Transverse colon (tissue), 4 donors: ENCODE measurements at regions not wholly inside any gene's neighbourhood (a gene's known extent, or its start where the extent isn't known, plus 50 kb on each side); places are given as distances from the start of the nearest gene placed in this dataset.

Source experiments
- DNase-seq: peaks from one replicate; pipeline ENCODE4 v3.0.0-alpha.2; 2019
- H3K27ac ChIP-seq, 4 donors: fragments of 200-600 bp; sonication (generic); 2 replicates each; pipeline ENCODE4 v1.5.1; 2016 to 2018; ENCODE audit warnings: inconsistent platforms in 4 of 4
- H3K27me3 ChIP-seq: fragments of 200-600 bp; sonication (generic); 2 replicates; pipeline ENCODE4 v1.5.1; 2017; ENCODE audit warnings: inconsistent platforms
- H3K36me3 ChIP-seq, 4 donors: fragments of 200-600 bp; sonication (generic); 2 replicates each; pipeline ENCODE4 v1.5.1; 2017 to 2019; ENCODE audit warnings: inconsistent platforms in 4 of 4
- H3K4me1 ChIP-seq, 4 donors: fragments of 200-600 bp; sonication (generic); 2 replicates each; pipeline ENCODE4 v1.5.1; 2017 to 2020; ENCODE audit warnings: inconsistent platforms in 4 of 4
- H3K4me3 ChIP-seq, 4 donors: fragments of 200-600 bp; sonication (generic); 1 replicate in 1 of 4; 2 replicates in 3 of 4; pipeline versions ENCODE4 v1.5.1 to v1.6.1; 2017 to 2019; ENCODE audit warnings: inconsistent platforms in 4 of 4
- H3K9me3 ChIP-seq, 2 donors: fragments of 200-600 bp; sonication (generic); 2 replicates each; pipeline ENCODE4 v1.5.1; 2017 to 2019; ENCODE audit warnings: inconsistent platforms in 2 of 2
- EP300 ChIP-seq: sonication (generic); formaldehyde crosslinking; IDR thresholded peaks from one replicate; pipeline ENCODE4 v1.6.1; 2017; ENCODE audit warnings: antibody characterized with exemption, low read depth
- POLR2A ChIP-seq: fragments of 450-650 bp; IDR thresholded peaks from one replicate; pipeline ENCODE4 v1.6.1; 2016; ENCODE audit warnings: antibody characterized with exemption, mild to moderate bottlenecking, moderate library complexity
- POLR2AphosphoS5 ChIP-seq, 3 donors: sonication (generic); formaldehyde crosslinking; IDR thresholded peaks; one replicate each; pipeline ENCODE4 v1.6.1; 2016; ENCODE audit warnings: antibody characterized with exemption in 3 of 3
- WGBS, 2 donors: methylation state at CpG; one replicate each; pipeline ENCODE4 v1.1.5; 2018; ENCODE audit warnings: low coverage in 1 of 2; 5-methylcytosine and 5-hydroxymethylcytosine counted together
- in situ Hi-C, 4 donors: fragments of 200-750 bp; cut with MboI; loops; one replicate each; pipeline versions ENCODE4 v1.15.0 to v1.15.1; 2017; ENCODE audit warnings: low sequenced_read_pairs in 3 of 4, low pct_ligation_motif_present in 1 of 4, low pct_unique_long_range_greater_than_20kb in 1 of 4
- intact Hi-C: fragments of 100-400 bp; cut with DNase I; formaldehyde crosslinking; loops from one replicate; pipeline ENCODE4 v1.15.1; 2023; ENCODE audit warnings: low total_unique reads
- TF ChIP-seq, protein P1 (sequence below), 5 experiments: fragments of 200-600 bp in 3 of 5; fragments of 450-650 bp in 2 of 5; sonication (generic) in 3 of 5; IDR thresholded peaks; 1 replicate in 2 of 5; 2 replicates in 3 of 5; pipeline ENCODE4 v1.5.1; 2016 to 2017; ENCODE audit warnings: antibody characterized with exemption in 5 of 5, inconsistent platforms in 3 of 5, mild to moderate bottlenecking in 2 of 5, moderate library complexity in 1 of 5

DNA sequence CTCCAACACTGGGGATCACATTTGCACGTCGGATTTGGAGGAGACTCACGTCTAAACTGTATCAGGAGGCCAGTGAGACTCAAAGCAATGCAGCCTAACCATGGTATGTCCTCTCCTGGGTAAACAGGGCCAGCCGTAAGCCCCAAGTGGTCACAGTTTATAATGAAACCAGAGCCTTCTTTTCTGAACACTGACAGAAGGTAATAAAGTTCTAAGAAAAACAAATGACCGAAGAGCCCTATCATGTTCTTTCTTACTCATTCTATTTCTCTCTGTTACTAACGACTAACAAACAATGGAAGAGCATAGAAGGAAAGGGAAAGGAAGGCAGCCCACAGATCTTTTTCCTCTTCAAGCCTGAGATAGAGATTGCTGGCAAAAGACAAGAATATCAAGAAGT lies 796.8 kb upstream of the SOX11 start:
- no peak for DNase-seq
- in situ Hi-C loops (no loop called here), intact Hi-C loops (no loop called here)
- TF ChIP-seq, protein P1, sequence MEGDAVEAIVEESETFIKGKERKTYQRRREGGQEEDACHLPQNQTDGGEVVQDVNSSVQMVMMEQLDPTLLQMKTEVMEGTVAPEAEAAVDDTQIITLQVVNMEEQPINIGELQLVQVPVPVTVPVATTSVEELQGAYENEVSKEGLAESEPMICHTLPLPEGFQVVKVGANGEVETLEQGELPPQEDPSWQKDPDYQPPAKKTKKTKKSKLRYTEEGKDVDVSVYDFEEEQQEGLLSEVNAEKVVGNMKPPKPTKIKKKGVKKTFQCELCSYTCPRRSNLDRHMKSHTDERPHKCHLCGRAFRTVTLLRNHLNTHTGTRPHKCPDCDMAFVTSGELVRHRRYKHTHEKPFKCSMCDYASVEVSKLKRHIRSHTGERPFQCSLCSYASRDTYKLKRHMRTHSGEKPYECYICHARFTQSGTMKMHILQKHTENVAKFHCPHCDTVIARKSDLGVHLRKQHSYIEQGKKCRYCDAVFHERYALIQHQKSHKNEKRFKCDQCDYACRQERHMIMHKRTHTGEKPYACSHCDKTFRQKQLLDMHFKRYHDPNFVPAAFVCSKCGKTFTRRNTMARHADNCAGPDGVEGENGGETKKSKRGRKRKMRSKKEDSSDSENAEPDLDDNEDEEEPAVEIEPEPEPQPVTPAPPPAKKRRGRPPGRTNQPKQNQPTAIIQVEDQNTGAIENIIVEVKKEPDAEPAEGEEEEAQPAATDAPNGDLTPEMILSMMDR (IDR thresholded peaks at IDR 0.05), result no peak
- no peak for TF ChIP-seq POLR2AphosphoS5 (IDR thresholded peaks at IDR 0.05)
- no peak for TF ChIP-seq POLR2A
- no peak for TF ChIP-seq EP300
- no peaks in the 10 kb centered on the region for H3K27me3 ChIP-seq
- H3K27ac ChIP-seq, result no peak overlapping the region
- 32 to 46% methylated on average over 3 to 6 of the region's 6 CpGs for WGBS, 2 donors
- H3K9me3 ChIP-seq, result peaks cover 0 to 7% of the 10 kb centered on the region in 2 donors
- no peaks in the 10 kb centered on the region for H3K4me1 ChIP-seq
- H3K36me3 ChIP-seq, result no peaks in the 10 kb centered on the region
- no peak overlapping the region for H3K4me3 ChIP-seq

DNA sequence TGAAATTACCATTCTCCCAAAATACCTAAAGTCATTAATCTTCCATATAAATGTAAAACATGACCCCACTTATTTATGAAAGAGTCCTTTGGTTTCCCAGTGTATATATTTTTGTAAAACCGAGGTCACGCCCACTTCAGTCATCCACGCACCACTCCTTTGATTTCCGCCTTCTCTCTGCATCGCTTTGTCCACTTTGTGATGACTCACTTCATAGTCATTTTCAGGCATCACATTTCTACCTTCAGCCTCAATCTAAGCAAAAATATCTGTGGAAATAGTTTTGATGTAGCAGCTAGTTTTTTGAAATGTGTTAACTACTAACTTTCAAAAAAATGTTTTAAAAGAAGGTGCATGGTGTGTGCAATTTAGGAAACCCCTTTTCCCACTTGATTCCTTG lies 793.5 kb upstream of the SOX11 start:
- H3K4me1 ChIP-seq, result no peaks in the 10 kb centered on the region
- no peaks in the 10 kb centered on the region for H3K27me3 ChIP-seq
- in situ Hi-C loops, result no loop called here
- intact Hi-C loops, result no loop called here
- no peak overlapping the region for H3K4me3 ChIP-seq
- H3K9me3 ChIP-seq, result peaks cover 0 to 4% of the 10 kb centered on the region in 2 donors
- no peaks in the 10 kb centered on the region for H3K36me3 ChIP-seq
- 82 to 86% methylated on average over 5 of the region's 5 CpGs for WGBS, 2 donors
- DNase-seq, result no peak
- no peak overlapping the region for H3K27ac ChIP-seq
- TF ChIP-seq EP300 (no peak), POLR2A (no peak), POLR2AphosphoS5 (IDR thresholded peaks at IDR 0.05) (no peak)
- TF ChIP-seq, protein P1 (IDR thresholded peaks at IDR 0.05), result no peak

DNA sequence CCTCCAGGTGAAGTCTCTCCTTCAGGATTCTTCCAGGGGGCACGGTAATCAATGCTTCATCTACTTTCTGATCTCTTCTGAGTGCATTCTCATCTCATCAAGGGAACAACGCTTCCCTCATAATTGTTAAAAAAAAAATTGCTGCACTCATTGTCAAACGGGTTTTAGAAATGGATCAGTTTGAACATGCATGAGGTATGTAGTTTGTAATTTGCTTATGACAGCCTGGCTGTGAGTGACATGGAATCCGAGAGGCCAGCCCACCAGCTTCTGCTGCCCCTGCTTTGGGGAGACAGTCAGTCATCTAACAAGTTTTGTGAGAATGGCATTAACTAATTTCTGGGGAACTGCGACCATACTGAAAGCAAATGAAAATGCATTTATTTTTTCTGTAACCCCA lies 791.9 kb upstream of the SOX11 start:
- no peaks in the 10 kb centered on the region for H3K27me3 ChIP-seq
- no peak for DNase-seq
- no peaks in the 10 kb centered on the region for H3K4me1 ChIP-seq
- no peak overlapping the region for H3K27ac ChIP-seq
- H3K36me3 ChIP-seq, result no peaks in the 10 kb centered on the region
- peaks cover 0 to 4% of the 10 kb centered on the region in 2 donors for H3K9me3 ChIP-seq
- in situ Hi-C loops (no loop called here), intact Hi-C loops (loop anchor here (10.0 kb wide), 1 partner anchor 235 kb away; no protein-coding TSS in a partner anchor)
- no peak overlapping the region for H3K4me3 ChIP-seq
- TF ChIP-seq, protein P1 (IDR thresholded peaks at IDR 0.05), result no peak
- 71 to 75% methylated on average over 4 to 5 of the region's 5 CpGs for WGBS, 2 donors

DNA sequence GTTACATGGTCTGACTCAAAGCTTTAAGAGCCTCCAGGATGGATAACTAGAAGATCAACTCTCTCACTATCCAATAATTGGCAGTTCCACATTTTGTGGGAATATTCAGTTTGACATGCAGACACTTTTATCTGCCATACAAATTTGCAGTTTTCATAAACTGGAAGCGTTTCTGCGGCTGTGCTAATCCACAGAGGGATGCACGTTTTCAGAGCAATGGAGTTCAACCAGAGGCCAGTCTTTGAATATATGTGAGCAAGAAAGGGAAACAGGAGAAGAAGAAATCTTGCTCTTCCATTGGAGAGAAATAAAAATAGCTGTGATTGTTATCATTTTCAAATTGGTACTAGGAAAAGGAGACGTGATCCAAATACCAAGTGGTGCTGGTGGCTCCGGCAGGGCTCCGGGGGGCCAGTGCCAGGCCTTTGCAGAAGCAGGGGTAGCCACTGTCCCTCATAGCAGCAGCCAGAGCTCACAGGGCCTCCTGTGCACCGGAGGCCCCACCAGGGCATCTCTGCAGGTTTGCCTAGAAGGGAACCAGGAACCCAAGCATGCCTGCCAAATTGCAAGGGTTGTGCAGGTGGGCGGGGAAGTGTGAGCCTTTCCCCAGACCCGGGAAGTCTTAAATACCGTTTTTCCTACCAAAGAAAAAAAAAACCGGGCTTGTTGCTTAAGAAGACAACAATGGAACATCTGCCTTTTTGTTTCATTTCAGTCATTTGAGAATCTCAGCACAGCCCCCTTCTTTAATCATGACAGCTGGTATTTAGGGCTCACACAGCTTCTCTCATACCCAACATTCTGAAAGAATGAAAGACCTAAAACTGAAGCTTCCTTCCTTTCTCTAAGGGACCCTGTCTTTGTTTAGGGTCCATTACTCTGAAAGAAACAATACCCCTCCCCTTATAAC lies 791.1 kb upstream of the SOX11 start:
- in situ Hi-C loops, result no loop called here
- 76 to 85% methylated on average over 4 to 11 of the region's 11 CpGs for WGBS, 2 donors
- no peaks in the 10 kb centered on the region for H3K4me1 ChIP-seq

More for the DNA sequence above, 791.1 kb upstream of the SOX11 start:
- H3K27me3 ChIP-seq, result no peaks in the 10 kb centered on the region
- no peak overlapping the region for H3K4me3 ChIP-seq
- H3K9me3 ChIP-seq, result peaks cover 0 to 4% of the 10 kb centered on the region in 2 donors
- intact Hi-C loops, result loop anchor here (10.0 kb wide), 1 partner anchor 236 kb away; no protein-coding TSS in a partner anchor
- H3K36me3 ChIP-seq, result no peaks in the 10 kb centered on the region
- no peak overlapping the region for H3K27ac ChIP-seq
- DNase-seq, result no peak
- no peak for TF ChIP-seq EP300
- no peak for TF ChIP-seq POLR2AphosphoS5 (IDR thresholded peaks at IDR 0.05)
- no peak for TF ChIP-seq POLR2A
- TF ChIP-seq, protein P1 (IDR thresholded peaks at IDR 0.05), result no peak
